HG03520 (cell line): ENCODE measurements at regions not wholly inside any gene's neighbourhood (a gene's known extent, or its start where the extent isn't known, plus 50 kb on each side); places are given as distances from the start of the nearest gene placed in this dataset.

Source experiments
- ATAC-seq: cut with Tn5 transposase; IDR thresholded peaks from one replicate; pipeline ENCODE4 v1.9.1; 2021; ENCODE audit warnings: mild to moderate bottlenecking, moderate library complexity; ENCODE audit not compliant: unreplicated experiment

DNA sequence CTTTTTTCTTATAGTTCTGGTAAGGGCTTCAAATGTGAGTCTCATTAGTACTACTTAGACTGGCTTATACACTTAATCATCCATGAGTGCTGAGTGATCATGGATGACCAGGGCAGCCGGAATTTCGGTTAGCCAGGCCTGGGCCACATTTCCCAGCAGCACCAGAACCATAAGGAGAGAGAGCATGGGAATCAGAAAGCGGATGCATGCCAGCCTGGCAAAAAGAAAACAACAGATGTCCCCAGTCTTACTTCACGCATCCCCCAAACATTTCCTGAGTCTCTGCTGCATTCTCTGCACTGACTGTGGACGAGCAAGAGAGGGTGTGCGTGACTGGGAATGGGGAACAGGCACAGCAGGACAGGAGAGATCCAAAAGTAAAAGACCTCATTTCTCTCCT, 371.1 kb upstream of the ZNF608 start:
- ATAC-seq = no peak

DNA sequence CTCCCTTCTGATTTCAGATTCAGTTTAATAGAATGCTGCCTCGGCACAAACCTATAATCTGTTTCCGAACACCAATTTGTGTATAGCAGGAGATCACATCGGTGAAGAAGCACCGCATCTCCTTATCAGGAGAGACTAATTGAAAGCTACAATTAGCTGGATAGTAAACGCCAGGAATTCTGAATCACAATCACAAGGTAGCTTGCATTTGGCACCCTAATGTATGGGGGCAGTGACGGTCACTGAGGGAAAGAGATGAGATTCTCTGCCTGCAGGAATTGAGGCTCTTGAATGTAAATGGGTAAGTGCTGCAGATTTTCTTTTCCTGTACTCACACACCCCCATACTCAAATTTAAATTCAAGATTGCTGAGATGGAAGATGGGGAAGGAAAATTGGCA, 373.6 kb upstream of the ZNF608 start:
- ATAC-seq = no peak

- no peak for ATAC-seq
Observed at GRCh38 chr5:125125031-125125823, 378.8 kb upstream of the ZNF608 start.

DNA sequence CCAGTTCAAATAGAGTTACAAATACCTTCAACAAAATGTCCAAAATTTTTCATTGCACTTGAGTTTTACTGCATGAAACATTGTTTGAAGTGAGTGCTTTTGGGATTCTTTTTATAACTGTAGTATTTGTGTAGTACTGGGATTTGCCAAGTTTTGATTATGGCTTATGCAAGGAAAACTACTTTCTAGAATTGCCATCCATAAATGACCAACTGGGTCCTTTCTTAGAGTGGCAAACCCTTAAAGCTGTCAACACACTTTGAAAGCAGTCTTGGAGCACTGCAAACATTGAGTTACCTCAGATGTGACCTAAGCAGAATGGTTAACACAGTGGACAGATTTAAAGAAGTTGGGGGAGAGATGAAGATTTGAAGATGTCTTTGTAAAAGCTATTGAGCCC, 379.6 kb upstream of the ZNF608 start:
- no peak for ATAC-seq

GRCh38 chr5:125129151-125129806, 382.8 kb upstream of the ZNF608 start:
- ATAC-seq = no peak

DNA sequence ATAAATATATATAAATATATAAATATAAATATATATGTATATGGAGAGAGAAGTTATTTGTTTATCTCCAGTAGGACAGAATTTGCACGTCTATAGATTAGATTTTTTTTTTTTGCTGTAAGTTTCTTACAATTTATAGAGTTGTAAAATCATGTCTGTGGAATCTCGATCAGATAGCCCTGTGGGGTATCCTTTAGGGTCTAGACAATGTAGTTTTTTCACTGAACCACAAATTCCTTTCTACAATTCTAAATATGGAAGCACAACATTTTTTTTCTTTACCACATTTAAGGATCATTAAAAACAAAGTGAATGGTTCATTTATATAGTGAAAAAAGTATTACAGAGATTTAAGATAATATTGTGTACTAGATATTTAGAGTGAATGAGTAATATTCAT, 384.2 kb upstream of the ZNF608 start:
- ATAC-seq = no peak

- ATAC-seq = no peak
Observed at GRCh38 chr5:125134216-125135081, 388.0 kb upstream of the ZNF608 start.

GRCh38 chr5:125137535-125137934, 391.1 kb upstream of the ZNF608 start:
- no peak for ATAC-seq

DNA sequence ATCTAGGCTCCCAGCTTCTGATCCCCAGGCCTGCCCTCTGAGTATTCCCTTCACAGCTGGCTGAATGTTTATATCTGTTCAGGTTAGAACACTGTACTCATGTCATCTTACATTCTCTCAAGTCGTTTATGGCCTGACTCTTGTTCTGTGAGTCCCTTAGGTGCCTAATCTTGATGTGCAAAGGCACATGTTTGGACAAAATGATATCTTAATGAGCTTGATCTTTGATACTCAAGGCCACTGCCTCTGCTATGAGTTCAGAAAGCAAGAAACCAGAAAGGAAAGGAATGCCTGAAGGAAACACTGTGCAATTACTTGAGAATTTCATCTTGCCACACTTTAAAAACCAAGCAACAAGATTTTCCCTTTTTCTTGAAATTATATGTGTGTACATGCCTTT, 391.8 kb upstream of the ZNF608 start:
- no peak for ATAC-seq

GRCh38 chr5:125139590-125139989, 393.2 kb upstream of the ZNF608 start:
- ATAC-seq = no peak

GRCh38 chr5:125140220-125140619, 393.8 kb upstream of the ZNF608 start:
- no peak for ATAC-seq

DNA sequence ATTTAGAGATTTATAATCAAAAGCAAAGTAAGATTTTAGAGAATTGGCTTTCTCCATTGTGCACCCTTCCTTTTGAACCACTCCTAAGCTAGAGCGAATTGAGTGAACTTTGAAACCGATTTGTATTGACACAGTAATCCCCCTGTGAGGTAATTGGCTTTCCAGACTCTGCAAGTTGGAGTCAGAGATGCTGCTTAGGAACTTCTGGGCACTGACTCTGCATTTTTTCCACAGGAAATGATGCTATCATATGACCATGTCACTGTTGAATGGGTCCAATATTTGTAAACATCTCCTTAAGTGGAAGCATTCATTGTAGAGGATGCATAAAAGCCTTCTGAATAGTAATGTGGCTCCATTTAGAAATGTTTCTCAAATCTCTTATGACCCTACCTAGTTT, 394.4 kb upstream of the ZNF608 start:
- ATAC-seq = no peak

DNA sequence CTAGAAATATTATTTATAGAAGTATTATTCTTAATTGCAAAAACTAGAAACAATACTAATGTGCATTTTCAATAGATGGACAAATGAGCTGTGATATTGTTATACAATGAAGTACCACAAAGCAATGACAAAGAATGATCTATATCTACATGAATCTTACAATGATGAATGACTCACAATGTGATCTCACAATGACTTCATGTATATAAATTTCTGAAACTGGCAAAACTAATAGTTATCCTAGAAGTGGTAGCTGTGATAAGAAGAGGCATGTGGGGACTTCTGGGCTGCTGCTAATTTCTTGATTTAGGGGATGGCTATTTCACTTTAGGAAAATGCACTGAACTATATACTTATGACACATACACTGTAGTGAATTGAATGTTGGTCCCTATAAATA, 396.0 kb upstream of the ZNF608 start:
- no peak for ATAC-seq

DNA sequence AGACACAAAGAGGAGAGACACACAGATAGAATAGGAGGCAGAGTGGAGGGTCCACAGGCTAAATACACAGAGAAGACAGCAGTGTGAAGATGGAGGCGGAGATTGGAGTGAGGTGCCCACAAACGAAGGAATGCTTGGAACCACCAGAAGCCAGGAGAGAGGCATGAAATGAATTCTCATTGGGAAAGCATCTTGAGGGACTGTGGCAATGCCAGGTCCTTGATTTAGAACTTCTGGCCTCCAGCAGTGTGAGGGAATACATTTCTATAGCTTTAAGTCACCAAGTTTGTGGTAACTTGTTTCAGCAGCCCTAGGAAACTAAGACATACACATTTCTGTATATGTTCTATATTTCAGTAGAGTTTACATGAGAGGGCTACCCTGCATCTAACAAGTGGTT, 396.6 kb upstream of the ZNF608 start:
- no peak for ATAC-seq

DNA sequence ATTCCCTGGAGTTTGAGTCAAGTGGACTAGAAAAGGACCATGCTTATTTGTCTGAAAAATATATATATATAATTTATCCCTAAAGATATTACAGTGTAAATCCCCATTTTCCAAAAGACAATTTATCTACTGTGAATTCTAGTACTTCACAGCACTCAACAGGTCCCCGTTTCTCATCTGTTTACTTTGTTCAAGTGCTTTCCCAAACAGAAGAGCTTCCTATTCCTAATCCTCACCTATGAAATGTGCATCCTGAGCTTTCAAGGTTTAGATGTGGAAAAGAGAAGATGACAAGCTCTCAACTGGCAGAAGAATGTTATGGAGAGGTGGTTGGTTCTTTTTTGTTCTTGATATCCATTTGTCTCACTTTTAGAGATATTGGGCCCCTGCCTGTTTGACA, 401.6 kb upstream of the ZNF608 start:
- ATAC-seq = no peak

GRCh38 chr5:125148706-125149105, 402.3 kb upstream of the ZNF608 start:
- no peak for ATAC-seq

- no peak for ATAC-seq
Observed at GRCh38 chr5:125149110-125149509, 402.7 kb upstream of the ZNF608 start.

DNA sequence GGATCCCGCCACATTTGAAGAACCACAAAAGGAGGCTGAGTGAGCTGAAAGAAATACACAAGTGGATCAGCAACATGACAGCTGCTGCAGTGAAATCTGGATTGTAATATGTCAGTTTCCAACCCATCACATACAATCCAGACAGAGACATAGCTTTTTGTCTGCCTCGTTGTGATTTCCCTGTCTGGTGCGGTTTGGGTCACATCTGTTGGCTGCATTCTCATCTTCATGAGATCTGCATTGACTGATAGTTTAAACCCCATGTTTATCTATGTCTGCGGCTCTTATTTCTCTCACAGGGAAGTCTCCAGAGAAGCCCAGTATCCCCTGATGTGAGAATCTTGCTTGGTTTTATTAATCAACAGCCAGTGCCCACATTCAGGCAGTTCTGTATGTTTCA, 403.1 kb upstream of the ZNF608 start:
- no peak for ATAC-seq

DNA sequence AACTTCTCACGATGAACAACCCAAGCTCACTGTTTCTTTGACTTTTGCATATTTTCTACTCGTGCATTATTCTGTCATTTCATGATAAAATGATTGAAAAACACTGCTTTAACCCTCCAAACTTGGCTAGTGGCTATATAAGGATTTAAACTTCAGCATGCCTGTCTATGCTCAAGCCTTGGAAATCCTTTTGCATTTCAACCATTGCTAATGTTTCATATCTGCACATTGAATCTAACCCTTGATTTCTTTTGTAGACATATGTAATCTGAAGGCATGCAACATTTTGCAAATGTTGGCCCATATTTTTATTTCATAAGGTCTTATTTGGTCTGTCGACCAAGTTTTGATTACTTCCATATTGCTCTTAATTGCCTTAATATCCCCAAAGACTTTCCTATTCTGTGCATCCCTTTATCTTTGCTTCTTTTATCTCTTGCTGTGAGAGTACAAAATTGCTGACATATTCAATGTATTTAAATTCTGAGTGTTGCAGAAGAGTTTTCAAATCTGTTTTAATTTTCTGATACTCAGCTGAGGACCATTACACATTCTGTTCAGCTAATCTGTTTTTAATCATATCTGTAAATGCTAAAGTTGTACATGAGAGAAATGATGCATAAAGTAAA, 403.7 kb upstream of the ZNF608 start:
- no peak for ATAC-seq

GRCh38 chr5:125151150-125151900, 404.9 kb upstream of the ZNF608 start:
- no peak for ATAC-seq

DNA sequence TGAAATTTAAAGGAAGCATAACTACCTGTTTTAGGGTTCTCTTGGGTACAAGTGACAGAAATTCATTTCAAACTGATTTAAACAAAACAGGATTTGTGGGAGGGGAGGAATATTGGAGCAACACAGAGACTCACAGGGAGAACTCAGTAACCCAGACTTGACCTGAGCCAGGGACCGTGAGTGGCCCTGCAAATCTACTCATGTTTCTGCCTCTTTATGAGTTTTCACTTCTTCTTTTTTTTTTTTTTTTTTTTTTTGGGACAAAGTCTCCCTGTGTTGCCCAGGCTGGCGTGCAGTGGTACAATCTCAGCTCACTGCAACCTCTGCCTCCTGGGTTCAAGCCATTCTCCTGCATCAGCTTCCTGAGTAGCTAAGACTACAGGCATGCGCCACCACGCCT, 405.6 kb upstream of the ZNF608 start:
- no peak for ATAC-seq
